GM12891 (cell line): ENCODE measurements at regions not wholly inside any gene's neighbourhood (a gene's known extent, or its start where the extent isn't known, plus 50 kb on each side); places are given as distances from the start of the nearest gene placed in this dataset.

ENCODE experiments used
- POLR2A ChIP-seq: IDR thresholded peaks from 2 replicates; pipeline ENCODE4 v1.6.1; 2011; ENCODE audit warnings: low read depth, low read length, control low read depth
- POLR2AphosphoS5 ChIP-seq: IDR thresholded peaks from 2 replicates; pipeline ENCODE4 v1.6.1; 2011; ENCODE audit warnings: low read depth, low read length, control low read depth

GRCh38 chr2:78561876-78562275 is 463.6 kb upstream of the REG3G start:
- no peak for TF ChIP-seq POLR2A
- no peak for TF ChIP-seq POLR2AphosphoS5
